ENCODE measurements at regions not wholly inside any gene's neighbourhood (a gene's known extent, or its start where the extent isn't known, plus 50 kb on each side); places are given as distances from the start of the nearest gene placed in this dataset.

GRCh38 chr3:159787794-159788205 lies 200.8 kb upstream of the IL12A start:
- H3K4me1 ChIP-seq (ENCODE audit: insufficient read depth, low read length, poor library complexity, severe bottlenecking), result no peaks in the 10 kb centered on the region
- no TSS peak for BruUV-seq (replicated peaks)
- no peak for TF ChIP-seq CTCF (conservative IDR thresholded peaks at IDR 0.05; ENCODE audit: low read length)
- TF ChIP-seq EZH2phosphoT487 (IDR thresholded peaks at IDR 0.05; ENCODE audit: borderline replicate concordance, low read depth, low read length), result no peak
- no peak overlapping the region for H3K4me2 ChIP-seq (ENCODE audit: low read length)
- no peak overlapping the region for H2AFZ ChIP-seq (ENCODE audit: low read length)
- H3K79me2 ChIP-seq (ENCODE audit: insufficient read depth, low read depth, low read length), result no peaks in the 10 kb centered on the region
- H3K9me3 ChIP-seq (ENCODE audit: low read length), result no peaks in the 10 kb centered on the region
- H3K27ac ChIP-seq (ENCODE audit: low read depth, low read length, poor library complexity, severe bottlenecking), result no peak overlapping the region
- no peaks in the 10 kb centered on the region for H3K9me2 ChIP-seq (ENCODE audit: insufficient read depth, low read length)
- CTCF ChIA-PET (ENCODE audit: unreplicated experiment), result no interaction called here
- no peaks in the 10 kb centered on the region for H4K20me1 ChIP-seq (ENCODE audit: insufficient read depth, low read length)
- intact Hi-C loops (cut with micrococcal nuclease; ENCODE audit: unreplicated experiment), result no loop called here
- no peaks in the 10 kb centered on the region for H3K36me3 ChIP-seq (ENCODE audit: insufficient read depth, low read length)
- POLR2A ChIA-PET, result no interaction called here
- H3K4me3 ChIP-seq (ENCODE audit: low read depth, low read length, poor library complexity, severe bottlenecking), result no peak overlapping the region
- no peak for DNase-seq (ENCODE audit: low spot score)

- no peak overlapping the region for H3K4me2 ChIP-seq (ENCODE audit: low read length)
- TF ChIP-seq EZH2phosphoT487 (IDR thresholded peaks at IDR 0.05; ENCODE audit: borderline replicate concordance, low read depth, low read length) (no peak), CTCF (conservative IDR thresholded peaks at IDR 0.05; ENCODE audit: low read length) (no peak)
- no peak overlapping the region for H3K27ac ChIP-seq (ENCODE audit: low read depth, low read length, poor library complexity, severe bottlenecking)
- intact Hi-C loops (cut with micrococcal nuclease; ENCODE audit: unreplicated experiment), result no loop called here
- ChIA-PET CTCF (ENCODE audit: unreplicated experiment) (no interaction called here), POLR2A (no interaction called here)
- no peak for DNase-seq (ENCODE audit: low spot score)
- no peaks in the 10 kb centered on the region for H4K20me1 ChIP-seq (ENCODE audit: insufficient read depth, low read length)
- no peaks in the 10 kb centered on the region for H3K4me1 ChIP-seq (ENCODE audit: insufficient read depth, low read length, poor library complexity, severe bottlenecking)
- H3K79me2 ChIP-seq (ENCODE audit: insufficient read depth, low read depth, low read length), result no peaks in the 10 kb centered on the region
- no TSS peak for BruUV-seq (replicated peaks)
- no peaks in the 10 kb centered on the region for H3K9me2 ChIP-seq (ENCODE audit: insufficient read depth, low read length)
- no peak overlapping the region for H2AFZ ChIP-seq (ENCODE audit: low read length)
- no peak overlapping the region for H3K4me3 ChIP-seq (ENCODE audit: low read depth, low read length, poor library complexity, severe bottlenecking)
- H3K36me3 ChIP-seq (ENCODE audit: insufficient read depth, low read length), result no peaks in the 10 kb centered on the region
- H3K9me3 ChIP-seq (ENCODE audit: low read length), result no peaks in the 10 kb centered on the region
These were observed 200.3 kb upstream of the IL12A start for GRCh38 chr3:159788291-159788690.

GRCh38 chr3:159789017-159789416 lies 199.6 kb upstream of the IL12A start:
- BruUV-seq (replicated peaks), result no TSS peak
- Histone ChIP-seq H3K36me3 (ENCODE audit: insufficient read depth, low read length) (no peaks in the 10 kb centered on the region), H3K27ac (ENCODE audit: low read depth, low read length, poor library complexity, severe bottlenecking) (no peak overlapping the region), H3K9me2 (ENCODE audit: insufficient read depth, low read length) (no peaks in the 10 kb centered on the region), H3K4me1 (ENCODE audit: insufficient read depth, low read length, poor library complexity, severe bottlenecking) (no peaks in the 10 kb centered on the region), H3K79me2 (ENCODE audit: insufficient read depth, low read depth, low read length) (no peaks in the 10 kb centered on the region), H3K9me3 (ENCODE audit: low read length) (no peaks in the 10 kb centered on the region), H4K20me1 (ENCODE audit: insufficient read depth, low read length) (no peaks in the 10 kb centered on the region), H3K4me2 (ENCODE audit: low read length) (no peak overlapping the region), H3K4me3 (ENCODE audit: low read depth, low read length, poor library complexity, severe bottlenecking) (no peak overlapping the region), H2AFZ (ENCODE audit: low read length) (no peak overlapping the region)
- DNase-seq (ENCODE audit: low spot score), result no peak
- no peak for TF ChIP-seq EZH2phosphoT487 (IDR thresholded peaks at IDR 0.05; ENCODE audit: borderline replicate concordance, low read depth, low read length)
- TF ChIP-seq CTCF (conservative IDR thresholded peaks at IDR 0.05; ENCODE audit: low read length), result no peak
- CTCF ChIA-PET (ENCODE audit: unreplicated experiment), result no interaction called here
- POLR2A ChIA-PET, result no interaction called here
- intact Hi-C loops (cut with micrococcal nuclease; ENCODE audit: unreplicated experiment), result no loop called here

All from OCI-LY7 (cell line).